ENCODE measurements at regions not wholly inside any gene's neighbourhood (a gene's known extent, or its start where the extent isn't known, plus 50 kb on each side); places are given as distances from the start of the nearest gene placed in this dataset.

DNA sequence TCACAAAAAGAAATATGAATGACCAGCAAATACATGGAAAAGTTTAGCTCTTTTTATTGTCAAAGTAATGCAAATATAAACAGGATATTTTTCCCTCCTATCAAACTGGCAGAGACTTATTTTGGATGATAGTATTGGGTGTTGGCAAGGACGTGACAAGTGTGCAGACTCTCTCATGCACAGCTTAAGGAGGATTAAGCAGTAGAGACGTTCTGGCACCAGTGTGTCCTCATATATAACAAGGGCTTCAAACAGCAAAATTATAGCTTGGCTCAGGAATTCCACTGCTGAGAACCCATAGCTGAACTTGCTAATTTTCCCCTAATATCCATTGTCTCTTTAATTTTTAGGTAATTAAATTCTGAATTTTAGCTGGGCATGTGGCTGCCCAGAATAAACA is 114.4 kb downstream of the FAM124B start:
- TF ChIP-seq POLR2A (IDR thresholded peaks at IDR 0.05), result no peak
- no peak for TF ChIP-seq EP300 (IDR thresholded peaks at IDR 0.05)

Data from suprapubic skin (tissue), 2 donors.